GM12873 (cell line): ENCODE measurements at regions not wholly inside any gene's neighbourhood (a gene's known extent, or its start where the extent isn't known, plus 50 kb on each side); places are given as distances from the start of the nearest gene placed in this dataset.

ENCODE experiments used
- CTCF ChIP-seq: IDR thresholded peaks from 2 replicates; pipeline ENCODE4 v1.5.1; 2012; ENCODE audit warnings: low read depth, mild to moderate bottlenecking, moderate library complexity, low read length, control low read depth; ENCODE audit not compliant: insufficient read depth; ENCODE audit errors: missing control alignments

GRCh38 chr6:167485186-167485978 lies 160.5 kb downstream of the TTLL2 start:
- TF ChIP-seq CTCF: peak; percentile 27

- no peak for TF ChIP-seq CTCF
Observed at GRCh38 chr6:167487749-167488664, 163.1 kb downstream of the TTLL2 start.

- no peak for TF ChIP-seq CTCF
Observed at GRCh38 chr6:167491438-167492099, 166.7 kb downstream of the TTLL2 start.

- no peak for TF ChIP-seq CTCF
Observed at GRCh38 chr6:167492100-167492449, 167.2 kb downstream of the TTLL2 start.

GRCh38 chr6:167493310-167493709 lies 168.4 kb downstream of the TTLL2 start:
- no peak for TF ChIP-seq CTCF

GRCh38 chr6:167493976-167494697 lies 169.3 kb downstream of the TTLL2 start:
- no peak for TF ChIP-seq CTCF
